SK-N-SH (cell line): ENCODE measurements at regions not wholly inside any gene's neighbourhood (a gene's known extent, or its start where the extent isn't known, plus 50 kb on each side); places are given as distances from the start of the nearest gene placed in this dataset.
"Not testable (repeated sequence)": the region's sequence is repeated elsewhere in the genome, so short reads cannot be mapped to it uniquely, and the experiment has no call there.

Experiments
- CHD2 ChIP-seq: fragments of 150-350 bp; IDR thresholded peaks from 2 replicates; pipeline ENCODE4 v1.6.1; 2018; ENCODE audit warnings: low read length; ENCODE audit not compliant: partially characterized antibody
- CTCF ChIP-seq: fragments of 200-600 bp; sonication (generic); IDR thresholded peaks from 2 replicates; pipeline ENCODE4 v1.6.1; 2017; ENCODE audit warnings: antibody characterized with exemption, mild to moderate bottlenecking, moderate library complexity
- EP300 ChIP-seq, 2 experiments: IDR thresholded peaks; 2 replicates each; pipeline versions ENCODE4 v1.4.0 to v1.6.1; 2012; ENCODE audit warnings: borderline replicate concordance in 1 of 2, low read depth in 1 of 2, low read length in 1 of 2
- GABPA ChIP-seq: IDR thresholded peaks from 2 replicates; pipeline ENCODE4 v1.4.0; 2012; ENCODE audit warnings: low read depth, mild to moderate bottlenecking
- GATA2 ChIP-seq: sonication (generic); formaldehyde crosslinking; IDR thresholded peaks from 2 replicates; pipeline ENCODE4 v1.5.0; 2020; ENCODE audit warnings: mild to moderate bottlenecking, missing genetic modification reagents
- POLR2AphosphoS5 ChIP-seq: IDR thresholded peaks from 2 replicates; pipeline ENCODE4 v1.6.1; 2012; ENCODE audit warnings: low read depth, low read length
- RAD21 ChIP-seq: IDR thresholded peaks from 2 replicates; pipeline ENCODE4 v1.6.1; 2012; ENCODE audit warnings: mild to moderate bottlenecking, low read length
- RCOR1 ChIP-seq: fragments of 150-350 bp; IDR thresholded peaks from 2 replicates; pipeline ENCODE4 v1.6.1; 2017; ENCODE audit warnings: antibody characterized with exemption, low read length
- SMC3 ChIP-seq: IDR thresholded peaks from 2 replicates; pipeline ENCODE4 v1.6.1; 2012; ENCODE audit warnings: low read depth, low read length, improper control_type of control experiment
- TAF1 ChIP-seq: IDR thresholded peaks from 2 replicates; pipeline ENCODE4 v1.6.1; 2012; ENCODE audit warnings: low read depth, mild to moderate bottlenecking, low read length, moderate library complexity, borderline replicate concordance
- YY1 ChIP-seq: IDR thresholded peaks from 2 replicates; pipeline ENCODE4 v1.4.0; 2012; ENCODE audit warnings: low read depth, mild to moderate bottlenecking
- ZBTB33 ChIP-seq: IDR thresholded peaks from 2 replicates; pipeline ENCODE4 v1.4.0; 2012; ENCODE audit warnings: low read depth, borderline replicate concordance

GRCh38 chr16:46398559-46398958 is 222.6 kb downstream of the SHCBP1 start:
- not testable (repeated sequence) for TF ChIP-seq CTCF; EP300 (IDR thresholded peaks at IDR 0.05; ENCODE audit: borderline replicate concordance in 1 of 2, low read depth in 1 of 2, low read length in 1 of 2); ZBTB33; POLR2AphosphoS5; TAF1; GABPA; CHD2; RCOR1; YY1; RAD21; SMC3; GATA2 (CRISPR knock-in tag)
